ENCODE measurements at regions not wholly inside any gene's neighbourhood (a gene's known extent, or its start where the extent isn't known, plus 50 kb on each side); places are given as distances from the start of the nearest gene placed in this dataset.

DNA sequence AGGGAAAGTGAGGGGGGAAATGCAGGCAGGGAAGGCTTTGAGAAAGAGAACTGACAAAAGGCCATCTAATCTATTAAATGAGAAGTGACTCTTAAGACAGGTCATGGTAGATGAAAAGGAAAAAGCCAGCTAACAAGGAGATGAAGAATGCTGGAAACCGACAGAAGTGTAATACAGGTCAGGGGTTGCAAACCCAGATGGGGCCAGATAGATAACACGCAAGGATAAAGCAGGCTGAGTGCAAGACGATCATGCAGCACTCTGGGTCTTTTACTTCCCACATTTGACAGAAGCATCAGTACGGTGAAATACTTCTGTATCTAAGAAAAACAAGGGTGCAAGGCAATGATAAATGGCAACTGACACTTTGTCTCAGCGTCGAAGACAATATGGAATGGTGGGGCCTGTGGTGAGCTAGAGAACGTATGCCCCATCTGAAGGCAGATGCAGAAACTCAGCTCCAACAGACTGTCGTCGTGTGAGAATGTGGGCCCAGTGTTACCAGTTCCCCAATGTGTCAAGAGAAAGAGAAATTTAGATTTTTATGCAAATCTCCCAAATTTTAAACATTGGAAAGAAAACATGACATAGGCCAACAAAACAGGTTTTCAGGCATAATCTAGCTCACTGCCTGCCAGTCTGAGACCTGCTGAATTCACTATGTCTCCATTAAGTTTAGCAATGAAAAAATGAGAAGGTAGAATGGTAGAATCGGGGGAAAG lies 187.4 kb downstream of the PHLDA1 start:
- Mint-ChIP-seq H3K9me3 (peaks cover 0 to 2% (median 0%) of the 10 kb centered on the region in 6 donors), H3K27ac (no peak overlapping the region), H3K4me1 (no peaks in the 10 kb centered on the region), H3K36me3 (no peaks in the 10 kb centered on the region), H3K4me3 (no peak overlapping the region), H3K27me3 (ENCODE audit: low read depth in 3 of 3) (peaks cover 2 to 10% (median 2%) of the 10 kb centered on the region in 3 donors)
- no peak for DNase-seq

DNA sequence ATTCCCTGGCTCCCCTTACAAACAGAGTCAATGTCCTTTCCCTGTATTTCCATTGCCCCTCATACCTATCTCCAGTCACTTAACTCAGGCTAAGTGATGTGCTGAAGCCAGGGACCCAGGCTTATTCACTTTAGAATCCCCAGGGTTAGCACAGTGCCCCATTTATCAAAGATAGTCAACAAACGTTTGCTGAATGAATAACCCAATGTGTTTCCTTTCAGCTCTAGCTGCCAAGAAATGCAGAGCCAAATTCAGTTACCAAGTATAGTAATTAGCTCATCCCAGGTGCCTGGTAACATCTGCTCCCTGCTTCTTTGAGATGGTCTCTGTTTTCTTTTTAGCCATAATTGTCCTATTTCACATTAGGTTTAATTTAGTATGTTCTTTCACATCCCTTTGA lies 189.5 kb downstream of the PHLDA1 start:
- no peak for DNase-seq
- H3K9me3 Mint-ChIP-seq: peaks cover 0 to 2% (median 0%) of the 10 kb centered on the region in 6 donors
- no peak overlapping the region for H3K4me3 Mint-ChIP-seq
- H3K27ac Mint-ChIP-seq: no peak overlapping the region
- H3K27me3 Mint-ChIP-seq (ENCODE audit: low read depth in 3 of 3): peaks cover 2 to 9% (median 2%) of the 10 kb centered on the region in 3 donors
- no peaks in the 10 kb centered on the region for H3K4me1 Mint-ChIP-seq
- H3K36me3 Mint-ChIP-seq: no peaks in the 10 kb centered on the region

DNA sequence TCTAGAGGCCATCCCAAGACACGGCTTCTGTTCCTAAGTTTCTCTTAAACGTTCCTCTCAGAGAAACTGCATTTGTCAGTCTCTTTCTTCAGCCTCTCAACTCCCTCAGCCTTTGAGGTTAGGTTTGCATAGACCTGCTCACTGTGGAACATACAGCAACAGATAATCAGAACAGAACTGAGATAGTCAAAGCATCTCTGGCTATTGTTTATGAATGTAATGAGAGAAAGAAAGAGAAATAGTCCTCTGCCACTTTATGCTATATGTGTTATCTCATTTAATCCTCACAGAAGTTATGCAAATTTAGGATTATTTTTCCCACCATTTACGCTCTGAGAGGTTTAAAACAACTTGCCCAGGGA lies 190.6 kb downstream of the PHLDA1 start:
- H3K27ac Mint-ChIP-seq: no peak overlapping the region
- no peaks in the 10 kb centered on the region for H3K9me3 Mint-ChIP-seq
- H3K4me1 Mint-ChIP-seq: no peaks in the 10 kb centered on the region
- peaks cover 2 to 7% (median 2%) of the 10 kb centered on the region in 3 donors for H3K27me3 Mint-ChIP-seq (ENCODE audit: low read depth in 3 of 3)
- DNase-seq: no peak
- no peak overlapping the region for H3K4me3 Mint-ChIP-seq
- no peaks in the 10 kb centered on the region for H3K36me3 Mint-ChIP-seq

DNA sequence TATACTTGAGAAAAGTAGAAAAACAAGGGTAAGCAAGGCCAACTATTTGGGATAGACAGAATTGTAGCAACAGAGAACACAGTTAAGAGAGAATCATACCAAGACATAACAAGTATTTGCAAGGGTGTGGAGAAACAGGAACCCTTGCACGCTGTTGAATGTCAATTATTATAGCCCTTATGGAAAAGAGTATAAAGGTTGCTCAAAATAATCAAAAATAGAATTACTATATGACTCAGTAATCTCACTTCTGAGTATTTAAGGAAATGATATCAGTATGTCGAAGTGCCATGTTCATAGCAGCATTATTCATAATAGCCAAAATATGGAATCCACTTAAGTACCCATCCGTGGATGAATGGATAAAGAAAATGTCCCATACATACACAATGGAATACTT lies 193.3 kb downstream of the PHLDA1 start:
- Mint-ChIP-seq H3K9me3 (no peaks in the 10 kb centered on the region), H3K27ac (no peak overlapping the region), H3K4me3 (no peak overlapping the region), H3K27me3 (ENCODE audit: low read depth in 3 of 3) (peaks cover 0 to 5% (median 2%) of the 10 kb centered on the region in 3 donors), H3K4me1 (no peaks in the 10 kb centered on the region), H3K36me3 (no peaks in the 10 kb centered on the region)
- no peak for DNase-seq

DNA sequence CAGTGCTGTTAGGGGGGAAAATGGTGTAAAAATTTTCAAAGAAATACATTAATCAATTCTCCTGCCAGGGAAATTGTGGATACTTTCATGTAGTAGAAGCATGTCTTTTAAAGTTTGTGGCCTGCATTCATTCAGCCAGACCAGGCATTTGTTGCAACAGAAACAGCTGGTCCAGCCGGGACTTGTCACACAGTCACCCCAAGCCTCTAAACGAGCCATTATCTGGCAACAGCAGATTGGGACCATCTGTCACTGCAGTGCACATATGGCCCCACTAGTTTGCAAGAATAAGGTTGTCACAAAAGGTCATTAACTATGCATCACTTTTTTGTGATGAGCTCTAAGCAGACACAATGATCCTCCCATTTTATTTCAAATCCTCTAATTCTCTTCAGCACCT lies 193.9 kb downstream of the PHLDA1 start:
- no peak overlapping the region for H3K27ac Mint-ChIP-seq
- H3K27me3 Mint-ChIP-seq (ENCODE audit: low read depth in 3 of 3): peaks cover 0 to 7% (median 2%) of the 10 kb centered on the region in 3 donors
- H3K9me3 Mint-ChIP-seq: no peaks in the 10 kb centered on the region
- no peaks in the 10 kb centered on the region for H3K36me3 Mint-ChIP-seq
- H3K4me3 Mint-ChIP-seq: no peak overlapping the region
- no peaks in the 10 kb centered on the region for H3K4me1 Mint-ChIP-seq
- DNase-seq: no peak

DNA sequence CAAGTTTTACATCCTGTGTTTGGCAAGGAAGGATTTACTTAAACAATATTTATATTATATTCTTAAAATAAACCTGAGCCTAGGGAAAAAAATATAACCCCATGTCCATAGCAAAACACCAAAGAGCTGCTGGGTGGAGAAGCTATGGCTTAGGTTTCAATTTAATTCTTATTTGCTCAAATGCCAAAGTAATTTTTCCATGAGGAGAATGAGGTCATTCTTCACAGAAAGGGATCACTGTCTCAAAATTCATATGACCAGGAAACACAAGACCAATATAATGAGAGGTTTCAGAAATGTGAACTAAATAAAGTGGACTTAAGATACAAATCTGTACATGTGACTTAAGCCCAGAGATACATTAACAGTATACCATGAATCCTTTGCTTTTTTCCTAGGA lies 195.0 kb downstream of the PHLDA1 start:
- Mint-ChIP-seq H3K27ac (no peak overlapping the region), H3K4me1 (no peaks in the 10 kb centered on the region), H3K36me3 (no peaks in the 10 kb centered on the region), H3K27me3 (ENCODE audit: low read depth in 3 of 3) (peaks cover 0 to 7% (median 0%) of the 10 kb centered on the region in 3 donors), H3K9me3 (no peaks in the 10 kb centered on the region), H3K4me3 (no peak overlapping the region)
- DNase-seq: no peak

DNA sequence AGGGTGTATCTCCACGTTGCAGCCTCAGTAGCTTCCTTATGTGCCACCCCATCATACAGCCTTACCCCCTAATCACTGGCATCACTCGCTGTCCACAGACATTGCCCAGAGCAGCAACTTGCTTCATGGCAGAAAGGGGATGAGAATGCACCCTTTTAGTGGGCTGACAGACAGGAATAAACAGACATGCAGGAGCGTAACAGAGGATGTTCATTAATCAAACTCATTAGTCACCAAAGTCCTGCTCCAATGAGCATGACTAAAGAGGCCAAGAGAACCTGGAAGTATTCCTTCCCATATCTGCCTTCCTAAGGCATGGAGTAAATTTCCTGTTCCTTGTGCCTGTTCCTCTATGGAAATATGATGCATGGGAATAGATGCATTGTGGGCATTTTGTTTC lies 197.0 kb downstream of the PHLDA1 start:
- Mint-ChIP-seq H3K36me3 (no peaks in the 10 kb centered on the region), H3K4me1 (no peaks in the 10 kb centered on the region), H3K27me3 (ENCODE audit: low read depth in 3 of 3) (peaks cover 0 to 2% (median 0%) of the 10 kb centered on the region in 3 donors), H3K4me3 (no peak overlapping the region), H3K27ac (no peak overlapping the region), H3K9me3 (no peaks in the 10 kb centered on the region)
- DNase-seq: no peak

DNA sequence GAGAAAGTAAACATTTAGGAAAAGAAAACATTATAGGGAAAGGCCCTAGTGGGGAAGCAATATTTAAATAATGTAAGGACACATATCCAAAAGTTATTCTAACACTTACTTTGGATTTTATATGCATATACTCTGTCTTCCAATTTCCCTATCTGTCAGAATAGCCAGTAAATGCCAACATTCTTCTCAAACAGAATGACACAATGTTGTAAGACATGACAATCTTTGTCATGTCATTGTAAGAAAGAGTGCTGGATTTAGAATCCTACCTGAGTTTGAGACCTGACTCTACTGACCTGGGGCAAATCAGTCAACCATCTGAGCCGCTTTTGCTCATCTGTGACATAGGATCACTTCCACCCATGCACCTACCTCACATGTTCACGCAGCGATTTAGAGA lies 198.3 kb downstream of the PHLDA1 start:
- H3K4me1 Mint-ChIP-seq: no peaks in the 10 kb centered on the region

DNA sequence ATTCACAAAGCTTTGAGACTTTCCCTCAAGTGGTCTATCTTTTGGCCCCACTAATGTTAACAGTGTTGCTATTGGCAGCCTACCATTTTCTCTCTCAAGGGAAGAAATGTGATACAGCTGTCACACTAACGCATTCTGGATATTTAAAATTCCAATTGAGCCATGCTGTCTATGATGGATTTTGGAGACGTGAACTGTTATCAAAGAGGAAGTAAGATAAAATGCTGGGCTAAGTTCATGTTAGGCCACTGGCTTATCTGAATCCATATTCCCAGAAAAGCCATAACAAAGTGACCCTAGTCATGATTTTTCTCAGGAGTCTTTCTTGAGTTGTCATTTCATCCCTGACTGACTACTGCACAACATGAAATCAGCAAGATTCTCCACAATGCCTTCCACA lies 200.2 kb downstream of the PHLDA1 start:
- Mint-ChIP-seq H3K27ac (no peak overlapping the region), H3K36me3 (no peaks in the 10 kb centered on the region), H3K4me3 (no peak overlapping the region), H3K4me1 (no peaks in the 10 kb centered on the region), H3K9me3 (no peaks in the 10 kb centered on the region), H3K27me3 (ENCODE audit: low read depth in 3 of 3) (peaks cover 0 to 1% (median 0%) of the 10 kb centered on the region in 3 donors)
- no peak for DNase-seq

More for the DNA sequence above, 198.3 kb downstream of the PHLDA1 start:
- DNase-seq: no peak
- no peaks in the 10 kb centered on the region for H3K9me3 Mint-ChIP-seq
- H3K27ac Mint-ChIP-seq: no peak overlapping the region
- H3K36me3 Mint-ChIP-seq: no peaks in the 10 kb centered on the region
- H3K4me3 Mint-ChIP-seq: no peak overlapping the region
- H3K27me3 Mint-ChIP-seq (ENCODE audit: low read depth in 3 of 3): peaks cover 0 to 1% (median 0%) of the 10 kb centered on the region in 3 donors

DNA sequence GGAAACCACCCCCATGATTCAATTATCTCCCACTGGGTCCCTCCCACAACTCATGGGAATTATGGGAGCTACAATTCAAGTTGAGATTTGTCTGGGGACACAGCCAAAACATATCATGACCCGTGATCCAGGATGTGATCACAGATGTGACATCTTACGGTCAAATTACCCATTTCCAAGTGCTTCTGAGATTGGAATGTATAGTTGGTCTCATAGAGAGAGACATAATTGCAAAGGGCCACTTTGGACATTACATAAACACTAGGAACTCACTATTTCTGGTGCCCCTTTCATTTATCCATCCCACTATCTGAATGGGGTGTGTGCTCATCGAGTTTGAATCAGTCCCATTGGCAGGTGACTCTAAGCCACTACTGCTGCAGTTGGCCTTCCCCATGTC lies 204.5 kb downstream of the PHLDA1 start:
- Mint-ChIP-seq H3K27me3 (ENCODE audit: low read depth in 3 of 3) (no peaks in the 10 kb centered on the region), H3K4me1 (no peaks in the 10 kb centered on the region), H3K4me3 (no peak overlapping the region), H3K9me3 (no peaks in the 10 kb centered on the region), H3K36me3 (no peaks in the 10 kb centered on the region), H3K27ac (no peak overlapping the region)
- no peak for DNase-seq

DNA sequence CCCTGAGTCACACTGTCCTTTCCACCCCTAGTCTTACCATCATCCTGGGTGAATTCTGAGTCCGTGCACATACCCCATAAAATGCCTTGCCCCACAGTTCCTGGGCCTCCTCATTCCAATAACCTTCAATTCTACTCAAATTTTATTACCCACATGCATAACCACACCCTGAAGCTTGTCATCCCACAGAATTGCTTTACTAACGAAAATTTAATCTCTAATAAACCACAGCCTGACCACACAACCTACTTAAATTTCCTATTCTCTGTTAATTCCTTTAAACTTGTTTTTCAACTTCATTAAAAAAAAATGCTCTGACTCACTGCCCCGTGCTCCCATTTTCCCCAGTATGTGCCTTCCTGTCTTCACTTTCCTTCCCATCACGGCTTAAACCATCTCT lies 205.9 kb downstream of the PHLDA1 start:
- H3K27me3 Mint-ChIP-seq (ENCODE audit: low read depth in 3 of 3): no peaks in the 10 kb centered on the region

DNA sequence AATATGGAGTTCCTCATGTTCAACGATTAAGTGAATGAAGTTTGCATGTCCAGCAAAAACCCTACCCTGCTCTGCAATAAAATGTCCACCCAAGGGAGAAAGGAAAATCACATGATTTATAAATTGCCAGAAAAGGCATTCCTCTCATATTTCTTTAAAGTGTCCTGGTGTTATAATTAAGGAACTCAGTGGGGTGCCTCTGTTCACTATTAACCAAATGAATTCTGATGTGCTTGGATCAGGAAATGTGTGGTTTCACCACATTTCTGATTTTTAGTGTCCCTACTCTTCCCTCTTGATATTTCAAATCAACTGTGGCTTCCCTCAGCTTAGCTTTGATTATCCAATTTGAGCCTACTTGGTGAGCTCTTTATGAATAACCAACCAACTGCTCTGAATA lies 208.1 kb downstream of the PHLDA1 start:
- Mint-ChIP-seq H3K4me1 (no peaks in the 10 kb centered on the region), H3K9me3 (no peaks in the 10 kb centered on the region), H3K27ac (no peak overlapping the region), H3K4me3 (no peak overlapping the region), H3K27me3 (ENCODE audit: low read depth in 3 of 3) (no peaks in the 10 kb centered on the region), H3K36me3 (no peaks in the 10 kb centered on the region)
- no peak for DNase-seq

More for the DNA sequence above, 205.9 kb downstream of the PHLDA1 start:
- no peak for DNase-seq
- H3K4me1 Mint-ChIP-seq: no peaks in the 10 kb centered on the region
- H3K9me3 Mint-ChIP-seq: no peaks in the 10 kb centered on the region
- H3K27ac Mint-ChIP-seq: no peak overlapping the region
- H3K4me3 Mint-ChIP-seq: no peak overlapping the region
- no peaks in the 10 kb centered on the region for H3K36me3 Mint-ChIP-seq

DNA sequence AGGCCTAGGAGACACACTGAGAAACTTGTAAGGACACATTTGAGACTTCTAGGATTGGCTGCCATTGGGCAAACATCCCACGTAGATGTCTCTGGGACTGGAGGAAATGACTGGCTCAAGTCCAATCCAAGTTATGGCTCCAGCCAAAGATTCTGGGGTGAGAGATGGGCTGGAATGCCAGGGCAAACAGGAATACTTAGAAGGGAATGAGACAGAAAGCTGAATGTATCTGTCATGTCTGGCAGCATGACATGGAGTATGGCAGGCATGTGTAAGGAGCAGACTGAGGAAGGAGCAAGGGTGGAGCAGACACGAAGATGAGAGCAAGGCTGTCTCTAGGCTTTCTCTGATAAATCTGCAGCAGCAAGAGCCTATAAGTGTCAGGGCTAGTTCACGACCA lies 209.2 kb downstream of the PHLDA1 start:
- Mint-ChIP-seq H3K4me1 (no peaks in the 10 kb centered on the region), H3K36me3 (no peaks in the 10 kb centered on the region), H3K27me3 (ENCODE audit: low read depth in 3 of 3) (no peaks in the 10 kb centered on the region), H3K9me3 (no peaks in the 10 kb centered on the region), H3K4me3 (no peak overlapping the region), H3K27ac (no peak overlapping the region)
- no peak for DNase-seq

DNA sequence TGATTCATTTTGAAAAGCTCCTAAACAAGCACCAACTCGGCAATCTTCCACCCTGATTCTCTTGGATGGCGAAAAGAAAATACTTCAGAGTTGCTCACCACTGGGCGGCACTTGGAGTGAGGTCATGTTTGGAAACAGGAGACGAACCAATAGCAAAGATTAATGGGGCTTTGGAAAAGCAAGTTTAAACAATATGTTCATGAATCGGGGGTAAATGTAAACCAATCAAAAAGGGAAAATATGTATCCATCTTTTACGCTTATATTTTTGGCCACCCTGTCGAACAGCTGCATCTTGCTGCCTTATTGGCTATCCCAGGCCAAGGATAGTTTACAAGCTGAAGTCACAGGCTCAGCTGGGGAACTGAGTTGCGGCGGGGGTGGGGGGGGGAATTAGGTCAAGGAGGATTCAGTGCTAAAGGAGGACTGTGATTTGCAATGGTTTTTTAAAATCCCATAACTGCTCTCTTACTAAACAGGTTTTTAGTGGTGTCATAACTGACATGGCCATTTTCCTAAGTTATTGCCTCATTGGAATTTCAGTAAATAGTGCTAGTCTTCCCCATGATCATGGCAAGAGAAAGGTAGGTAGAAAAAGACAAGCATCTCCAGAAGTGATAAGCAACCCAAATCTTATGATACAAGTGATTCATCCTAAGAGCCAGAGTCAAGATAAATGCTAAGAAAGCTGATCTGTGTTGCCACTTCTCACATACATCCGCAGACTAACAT lies 210.6 kb downstream of the PHLDA1 start:
- no peaks in the 10 kb centered on the region for H3K4me1 Mint-ChIP-seq
- no peaks in the 10 kb centered on the region for H3K9me3 Mint-ChIP-seq
- DNase-seq: no peak
- no peak overlapping the region for H3K4me3 Mint-ChIP-seq
- no peak overlapping the region for H3K27ac Mint-ChIP-seq
- H3K27me3 Mint-ChIP-seq (ENCODE audit: low read depth in 3 of 3): no peaks in the 10 kb centered on the region
- no peaks in the 10 kb centered on the region for H3K36me3 Mint-ChIP-seq

DNA sequence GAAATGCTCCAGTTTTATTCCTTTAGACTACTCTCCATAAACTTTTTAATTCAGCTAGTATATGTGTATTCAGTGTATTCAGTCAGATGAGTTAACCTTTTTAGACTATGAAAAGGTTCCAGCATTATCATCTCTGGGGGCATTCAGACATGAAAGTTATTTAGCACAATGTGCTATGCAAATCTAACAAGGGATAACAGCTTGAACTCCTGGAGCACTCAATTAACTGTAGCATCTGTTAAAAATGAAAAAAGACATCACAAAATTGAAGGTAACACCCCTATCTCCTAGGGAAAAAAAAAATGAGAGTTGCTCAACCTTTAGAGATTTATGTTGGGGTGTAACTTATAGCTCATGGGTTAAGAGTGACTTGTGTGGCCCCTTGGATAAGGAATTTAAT lies 211.5 kb downstream of the PHLDA1 start:
- no peaks in the 10 kb centered on the region for H3K4me1 Mint-ChIP-seq
- DNase-seq: no peak

More for the DNA sequence above, 211.5 kb downstream of the PHLDA1 start:
- no peaks in the 10 kb centered on the region for H3K36me3 Mint-ChIP-seq
- no peak overlapping the region for H3K4me3 Mint-ChIP-seq
- no peaks in the 10 kb centered on the region for H3K27me3 Mint-ChIP-seq (ENCODE audit: low read depth in 3 of 3)
- no peak overlapping the region for H3K27ac Mint-ChIP-seq
- H3K9me3 Mint-ChIP-seq: no peaks in the 10 kb centered on the region

All from immature natural killer cell (primary cell).